ENCODE measurements at regions not wholly inside any gene's neighbourhood (a gene's known extent, or its start where the extent isn't known, plus 50 kb on each side); places are given as distances from the start of the nearest gene placed in this dataset.

GRCh38 chr3:76107935-76108570 is 322.7 kb upstream of the ZNF717 start (continued):
- TF ChIP-seq CTCF (IDR thresholded peaks at IDR 0.05; ENCODE audit: control extremely low read depth in 1 of 3, insufficient read depth in 1 of 3, low read depth in 1 of 3, low read length in 3 of 3): peak in 2 of 3 experiments; percentile 58 to 70; a peak in 3 of 4 replicates
- TF ChIP-seq EP300 (IDR thresholded peaks at IDR 0.05; ENCODE audit: borderline replicate concordance in 1 of 2, low read depth in 2 of 2, low read length in 2 of 2): no peak
- TF ChIP-seq CBX5 (IDR thresholded peaks at IDR 0.05; ENCODE audit: low read depth, low read length): no peak
- TF ChIP-seq FOSL1 (IDR thresholded peaks at IDR 0.05; ENCODE audit: insufficient read depth, low read depth, low read length): no peak
- TF ChIP-seq SUZ12 (IDR thresholded peaks at IDR 0.05; ENCODE audit: low read length): no peak
- 0 out of 2 replicates have a peak, but pooled peaks have one; percentile 10 for TF ChIP-seq SIX5 (IDR thresholded peaks at IDR 0.05; ENCODE audit: low read depth, low read length)
- no peak for TF ChIP-seq EGR1 (IDR thresholded peaks at IDR 0.05; ENCODE audit: borderline replicate concordance, low read depth, low read length)
- TF ChIP-seq GTF2F1 (IDR thresholded peaks at IDR 0.05; ENCODE audit: borderline replicate concordance, low read depth, low read length): no peak
- TF ChIP-seq TCF12 (IDR thresholded peaks at IDR 0.05; ENCODE audit: low read depth, low read length): no peak

All from H1 (cell line).